PC-3 (cell line): ENCODE measurements at regions not wholly inside any gene's neighbourhood (a gene's known extent, or its start where the extent isn't known, plus 50 kb on each side); places are given as distances from the start of the nearest gene placed in this dataset.

Source experiments
- ATAC-seq: fragments of 200-7000 bp; cut with Tn5 transposase; 2 replicates; pipeline ENCODE4 v1.9.1; 2020; ENCODE audit warnings: mild to moderate bottlenecking, moderate library complexity
- BruUV-seq: library from RNA; stranded (reverse); fragments of 400-500 nt; replicated peaks from 2 replicates; lab custom pipeline; 2021; lab: Mats Ljungman, UMichigan
- CTCF ChIA-PET: fragments of 300-600 bp; sonication (Branson Sonifier 250); formaldehyde crosslinking; loops from one replicate; lab custom pipeline; 2022; ENCODE audit warnings: antibody characterized with exemption; lab: Charles Lee
- POLR2A ChIA-PET: fragments of 300-600 bp; sonication (Branson Sonifier 250); formaldehyde crosslinking; loops from one replicate; lab custom pipeline; 2022; ENCODE audit warnings: antibody characterized with exemption; ENCODE audit not compliant: unreplicated experiment; lab: Charles Lee
- DNase-seq: peaks from one replicate; pipeline ENCODE4 v3.0.0-alpha.2; 2015
- H2AFZ ChIP-seq: fragments of 300-600 bp; sonication (generic); 2 replicates; pipeline ENCODE4 v1.6.0; 2016; ENCODE audit warnings: antibody characterized with exemption, low read length
- H3F3A ChIP-seq: fragments of 300-600 bp; sonication (generic); one replicate; pipeline ENCODE4 v1.6.0; 2017; ENCODE audit warnings: antibody characterized with exemption, low read length, control low read depth, mild to moderate bottlenecking; ENCODE audit not compliant: unreplicated experiment
- H3K27ac ChIP-seq: fragments of 300-600 bp; sonication (generic); 2 replicates; pipeline ENCODE4 v1.5.1; 2016; ENCODE audit warnings: mild to moderate bottlenecking, low read length
- H3K27me3 ChIP-seq: fragments of 300-600 bp; sonication (generic); 2 replicates; pipeline ENCODE4 v1.6.1; 2016; ENCODE audit warnings: low read length, mixed read lengths
- H3K36me3 ChIP-seq: fragments of 300-600 bp; sonication (generic); 2 replicates; pipeline ENCODE4 v1.6.1; 2016; ENCODE audit warnings: low read depth, mixed run types, low read length, mixed read lengths
- H3K4me1 ChIP-seq: fragments of 300-600 bp; sonication (generic); 2 replicates; pipeline ENCODE4 v1.5.1; 2016; ENCODE audit warnings: low read length; ENCODE audit not compliant: insufficient read depth
- H3K4me2 ChIP-seq: fragments of 300-600 bp; sonication (generic); 2 replicates; pipeline ENCODE4 v1.6.0; 2016; ENCODE audit warnings: low read length
- H3K4me3 ChIP-seq: fragments of 300-600 bp; sonication (generic); 2 replicates; pipeline ENCODE4 v1.5.1; 2016; ENCODE audit warnings: mild to moderate bottlenecking, low read length, mixed read lengths
- H3K79me2 ChIP-seq: fragments of 300-600 bp; sonication (generic); 2 replicates; pipeline ENCODE4 v1.6.1; 2017; ENCODE audit warnings: low read length, mixed read lengths
- H3K9ac ChIP-seq: fragments of 300-600 bp; sonication (generic); 2 replicates; pipeline ENCODE4 v1.6.0; 2016; ENCODE audit warnings: mild to moderate bottlenecking, low read length
- H3K9me2 ChIP-seq: fragments of 300-600 bp; sonication (generic); replicated peaks from 2 replicates; pipeline ENCODE4 v1.6.1; 2016; ENCODE audit warnings: mixed run types, low read length, mixed read lengths
- H3K9me3 ChIP-seq: fragments of 300-600 bp; sonication (generic); 2 replicates; pipeline ENCODE4 v1.6.1; 2016; ENCODE audit warnings: low read length, mixed read lengths
- H4K20me1 ChIP-seq: fragments of 300-600 bp; sonication (generic); 2 replicates; pipeline ENCODE4 v1.6.1; 2016; ENCODE audit warnings: low read length, mixed read lengths
- EZH2 ChIP-seq: fragments of 300-600 bp; sonication (generic); IDR thresholded peaks from one replicate; pipeline ENCODE4 v1.6.1; 2017; ENCODE audit warnings: antibody characterized with exemption, mild to moderate bottlenecking, low read length; ENCODE audit not compliant: unreplicated experiment
- EZH2phosphoT487 ChIP-seq: fragments of 300-600 bp; sonication (generic); IDR thresholded peaks from 2 replicates; pipeline ENCODE4 v1.6.1; 2018; ENCODE audit warnings: mild to moderate bottlenecking, antibody characterized with exemption, low read length, borderline replicate concordance
- intact Hi-C: fragments of 100-400 bp; cut with micrococcal nuclease; formaldehyde crosslinking; loops from 2 replicates; pipeline ENCODE4 v1.9.0; 2023
- TF ChIP-seq, protein P1 (sequence below): fragments of 300-600 bp; sonication (generic); conservative IDR thresholded peaks from 2 replicates; pipeline ENCODE4 v1.5.1; 2017; ENCODE audit warnings: antibody characterized with exemption, low read depth, mild to moderate bottlenecking, low read length

DNA sequence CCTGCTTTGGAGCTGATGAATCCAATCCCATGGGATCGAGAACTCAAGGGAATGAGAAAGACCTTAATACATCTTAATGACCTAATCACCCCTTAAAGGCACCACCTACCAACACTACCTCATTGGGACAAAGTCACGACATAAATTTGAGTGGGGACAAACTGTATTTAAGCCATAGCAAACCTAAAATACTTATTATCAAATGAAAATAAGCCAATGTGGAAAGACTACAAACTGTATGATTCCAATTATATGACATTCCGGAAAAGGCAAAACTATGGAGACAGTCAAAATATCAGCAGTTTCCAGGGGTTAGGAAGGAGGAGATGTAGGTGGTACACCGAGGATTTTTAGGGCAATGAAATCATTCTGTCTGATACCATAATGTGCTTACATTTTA lies 53.3 kb upstream of the NCOA3 start:
- H3K9me2 ChIP-seq, result no peaks in the 10 kb centered on the region
- DNase-seq (no peak), ATAC-seq (no peak)
- H3K4me3 ChIP-seq, result no peak overlapping the region
- ChIA-PET POLR2A (no interaction called here), CTCF (no interaction called here)
- H3K4me2 ChIP-seq, result no peak overlapping the region
- H3F3A ChIP-seq, result peaks cover 4% of the 10 kb centered on the region
- no peaks in the 10 kb centered on the region for H3K79me2 ChIP-seq
- intact Hi-C loops, result no loop called here
- no peak overlapping the region for H3K27ac ChIP-seq
- H3K36me3 ChIP-seq, result no peaks in the 10 kb centered on the region
- no peaks in the 10 kb centered on the region for H4K20me1 ChIP-seq
- H2AFZ ChIP-seq, result no peak overlapping the region
- no peaks in the 10 kb centered on the region for H3K27me3 ChIP-seq
- no peaks in the 10 kb centered on the region for H3K9me3 ChIP-seq
- no TSS peak for BruUV-seq
- peaks cover 11% of the 10 kb centered on the region for H3K4me1 ChIP-seq
- H3K9ac ChIP-seq, result no peak overlapping the region
- TF ChIP-seq EZH2 (no peak), EZH2phosphoT487 (no peak)

DNA sequence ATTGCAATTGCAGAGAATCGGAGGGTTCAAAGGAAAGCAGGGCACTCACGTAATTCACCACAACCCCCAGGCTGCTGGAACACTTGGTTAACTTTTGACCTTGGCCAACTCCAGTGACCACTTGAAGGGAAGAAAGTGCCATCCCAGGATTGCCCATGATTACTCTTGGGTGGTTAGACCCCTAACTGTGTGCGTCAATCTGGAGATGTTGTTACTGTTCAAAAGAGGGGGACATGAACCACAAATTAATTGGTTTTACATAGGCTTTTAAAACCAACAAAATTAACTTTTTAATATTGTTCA lies 50.1 kb upstream of the NCOA3 start:
- CTCF ChIA-PET, result no interaction called here
- POLR2A ChIA-PET, result no interaction called here

More for the DNA sequence above, 50.1 kb upstream of the NCOA3 start:
- H3K4me3 ChIP-seq, result no peak overlapping the region
- peaks cover 31% of the 10 kb centered on the region for H3K4me1 ChIP-seq
- intact Hi-C loops, result no loop called here
- H3K9me3 ChIP-seq, result no peaks in the 10 kb centered on the region
- ATAC-seq (no peak), DNase-seq (no peak)
- H3K27ac ChIP-seq, result no peak overlapping the region
- H2AFZ ChIP-seq, result no peak overlapping the region
- no TSS peak for BruUV-seq
- H3K36me3 ChIP-seq, result no peaks in the 10 kb centered on the region
- no peaks in the 10 kb centered on the region for H3K27me3 ChIP-seq
- no peaks in the 10 kb centered on the region for H3K9me2 ChIP-seq
- H3K4me2 ChIP-seq, result no peak overlapping the region
- no peak overlapping the region for H3K9ac ChIP-seq
- peaks cover 10% of the 10 kb centered on the region for H3F3A ChIP-seq
- H3K79me2 ChIP-seq, result no peaks in the 10 kb centered on the region
- no peaks in the 10 kb centered on the region for H4K20me1 ChIP-seq
- TF ChIP-seq EZH2 (no peak), EZH2phosphoT487 (no peak)
- TF ChIP-seq, protein P1, sequence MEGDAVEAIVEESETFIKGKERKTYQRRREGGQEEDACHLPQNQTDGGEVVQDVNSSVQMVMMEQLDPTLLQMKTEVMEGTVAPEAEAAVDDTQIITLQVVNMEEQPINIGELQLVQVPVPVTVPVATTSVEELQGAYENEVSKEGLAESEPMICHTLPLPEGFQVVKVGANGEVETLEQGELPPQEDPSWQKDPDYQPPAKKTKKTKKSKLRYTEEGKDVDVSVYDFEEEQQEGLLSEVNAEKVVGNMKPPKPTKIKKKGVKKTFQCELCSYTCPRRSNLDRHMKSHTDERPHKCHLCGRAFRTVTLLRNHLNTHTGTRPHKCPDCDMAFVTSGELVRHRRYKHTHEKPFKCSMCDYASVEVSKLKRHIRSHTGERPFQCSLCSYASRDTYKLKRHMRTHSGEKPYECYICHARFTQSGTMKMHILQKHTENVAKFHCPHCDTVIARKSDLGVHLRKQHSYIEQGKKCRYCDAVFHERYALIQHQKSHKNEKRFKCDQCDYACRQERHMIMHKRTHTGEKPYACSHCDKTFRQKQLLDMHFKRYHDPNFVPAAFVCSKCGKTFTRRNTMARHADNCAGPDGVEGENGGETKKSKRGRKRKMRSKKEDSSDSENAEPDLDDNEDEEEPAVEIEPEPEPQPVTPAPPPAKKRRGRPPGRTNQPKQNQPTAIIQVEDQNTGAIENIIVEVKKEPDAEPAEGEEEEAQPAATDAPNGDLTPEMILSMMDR, result no peak
